ENCODE measurements at regions not wholly inside any gene's neighbourhood (a gene's known extent, or its start where the extent isn't known, plus 50 kb on each side); places are given as distances from the start of the nearest gene placed in this dataset.

GRCh38 chr10:131519723-131520605 is 208.4 kb upstream of the TCERG1L start:
- TF ChIP-seq EZH2 (optimal IDR thresholded peaks at IDR 0.05; ENCODE audit: low read depth, low read length) (no peak), CTCF (IDR thresholded peaks at IDR 0.05; ENCODE audit: low read length) (no peak), EZH2phosphoT487 (IDR thresholded peaks at IDR 0.05; ENCODE audit: low read length) (no peak)
- H4K20me1 ChIP-seq (ENCODE audit: insufficient read depth, low read length): no peaks in the 10 kb centered on the region
- no peaks in the 10 kb centered on the region for H3K27me3 ChIP-seq (replicated peaks; ENCODE audit: insufficient read depth, low read length)
- DNase-seq: no peak
- no peak overlapping the region for H3K27ac ChIP-seq (ENCODE audit: low read length)
- no peak overlapping the region for H3K4me2 ChIP-seq (ENCODE audit: low read depth, low read length)
- no peaks in the 10 kb centered on the region for H3K36me3 ChIP-seq (replicated peaks; ENCODE audit: insufficient read depth, low read length)
- H3K79me2 ChIP-seq (ENCODE audit: low read length): no peaks in the 10 kb centered on the region
- no peaks in the 10 kb centered on the region for H3K9me2 ChIP-seq (replicated peaks; ENCODE audit: insufficient read depth, low read length)
- no peaks in the 10 kb centered on the region for H3F3A ChIP-seq (ENCODE audit: insufficient read depth, low read length)
- no peaks in the 10 kb centered on the region for H3K9me3 ChIP-seq (replicated peaks; ENCODE audit: insufficient read depth, low read length)
- H3K4me3 ChIP-seq (ENCODE audit: low read length): no peak overlapping the region
- H2AFZ ChIP-seq (ENCODE audit: low read length): no peak overlapping the region
- H3K4me1 ChIP-seq (ENCODE audit: low read length): no peaks in the 10 kb centered on the region
- no peak overlapping the region for H3K9ac ChIP-seq (ENCODE audit: low read length)

- no peak overlapping the region for H3K9ac ChIP-seq (ENCODE audit: low read length)
- H3K79me2 ChIP-seq (ENCODE audit: low read length): no peaks in the 10 kb centered on the region
- TF ChIP-seq EZH2phosphoT487 (IDR thresholded peaks at IDR 0.05; ENCODE audit: low read length): no peak
- TF ChIP-seq CTCF (IDR thresholded peaks at IDR 0.05; ENCODE audit: low read length): no peak
- TF ChIP-seq EZH2 (optimal IDR thresholded peaks at IDR 0.05; ENCODE audit: low read depth, low read length): no peak
- no peak overlapping the region for H3K4me3 ChIP-seq (ENCODE audit: low read length)
- no peaks in the 10 kb centered on the region for H3F3A ChIP-seq (ENCODE audit: insufficient read depth, low read length)
- no peaks in the 10 kb centered on the region for H3K9me2 ChIP-seq (replicated peaks; ENCODE audit: insufficient read depth, low read length)
- H3K4me2 ChIP-seq (ENCODE audit: low read depth, low read length): no peak overlapping the region
- H4K20me1 ChIP-seq (ENCODE audit: insufficient read depth, low read length): no peaks in the 10 kb centered on the region
- no peaks in the 10 kb centered on the region for H3K36me3 ChIP-seq (replicated peaks; ENCODE audit: insufficient read depth, low read length)
- H3K27ac ChIP-seq (ENCODE audit: low read length): no peak overlapping the region
- DNase-seq: no peak
- H3K27me3 ChIP-seq (replicated peaks; ENCODE audit: insufficient read depth, low read length): no peaks in the 10 kb centered on the region; the same call in 1 of the 2 replicates
- H2AFZ ChIP-seq (ENCODE audit: low read length): no peak overlapping the region
- H3K4me1 ChIP-seq (ENCODE audit: low read length): no peaks in the 10 kb centered on the region
- H3K9me3 ChIP-seq (replicated peaks; ENCODE audit: insufficient read depth, low read length): no peaks in the 10 kb centered on the region
These were observed 220.0 kb upstream of the TCERG1L start for GRCh38 chr10:131531265-131532190.

GRCh38 chr10:131532291-131532690 is 220.8 kb upstream of the TCERG1L start:
- Histone ChIP-seq H3K27me3 (replicated peaks; ENCODE audit: insufficient read depth, low read length) (no peaks in the 10 kb centered on the region; the same call in 1 of the 2 replicates), H3K27ac (ENCODE audit: low read length) (no peak overlapping the region)
- TF ChIP-seq EZH2phosphoT487 (IDR thresholded peaks at IDR 0.05; ENCODE audit: low read length) (no peak), CTCF (IDR thresholded peaks at IDR 0.05; ENCODE audit: low read length) (no peak), EZH2 (optimal IDR thresholded peaks at IDR 0.05; ENCODE audit: low read depth, low read length) (no peak)

More at GRCh38 chr10:131532291-131532690, 220.8 kb upstream of the TCERG1L start:
- no peaks in the 10 kb centered on the region for H3K79me2 ChIP-seq (ENCODE audit: low read length)
- H2AFZ ChIP-seq (ENCODE audit: low read length): no peak overlapping the region
- no peaks in the 10 kb centered on the region for H3K4me1 ChIP-seq (ENCODE audit: low read length)
- no peak overlapping the region for H3K4me3 ChIP-seq (ENCODE audit: low read length)
- no peaks in the 10 kb centered on the region for H3F3A ChIP-seq (ENCODE audit: insufficient read depth, low read length)
- H3K36me3 ChIP-seq (replicated peaks; ENCODE audit: insufficient read depth, low read length): no peaks in the 10 kb centered on the region
- H4K20me1 ChIP-seq (ENCODE audit: insufficient read depth, low read length): no peaks in the 10 kb centered on the region
- H3K9me2 ChIP-seq (replicated peaks; ENCODE audit: insufficient read depth, low read length): no peaks in the 10 kb centered on the region
- DNase-seq: no peak
- H3K4me2 ChIP-seq (ENCODE audit: low read depth, low read length): no peak overlapping the region
- H3K9ac ChIP-seq (ENCODE audit: low read length): no peak overlapping the region
- H3K9me3 ChIP-seq (replicated peaks; ENCODE audit: insufficient read depth, low read length): no peaks in the 10 kb centered on the region

All from MM.1S (cell line).